ENCODE measurements at regions not wholly inside any gene's neighbourhood (a gene's known extent, or its start where the extent isn't known, plus 50 kb on each side); places are given as distances from the start of the nearest gene placed in this dataset.
A peak's percentile ranks its signal among the peaks of the same experiment; 100 is the strongest.

- DNase-seq: no peak
These were observed 101.8 kb downstream of the SAMD9 start for GRCh38 chr7:93015779-93016481.

DNA sequence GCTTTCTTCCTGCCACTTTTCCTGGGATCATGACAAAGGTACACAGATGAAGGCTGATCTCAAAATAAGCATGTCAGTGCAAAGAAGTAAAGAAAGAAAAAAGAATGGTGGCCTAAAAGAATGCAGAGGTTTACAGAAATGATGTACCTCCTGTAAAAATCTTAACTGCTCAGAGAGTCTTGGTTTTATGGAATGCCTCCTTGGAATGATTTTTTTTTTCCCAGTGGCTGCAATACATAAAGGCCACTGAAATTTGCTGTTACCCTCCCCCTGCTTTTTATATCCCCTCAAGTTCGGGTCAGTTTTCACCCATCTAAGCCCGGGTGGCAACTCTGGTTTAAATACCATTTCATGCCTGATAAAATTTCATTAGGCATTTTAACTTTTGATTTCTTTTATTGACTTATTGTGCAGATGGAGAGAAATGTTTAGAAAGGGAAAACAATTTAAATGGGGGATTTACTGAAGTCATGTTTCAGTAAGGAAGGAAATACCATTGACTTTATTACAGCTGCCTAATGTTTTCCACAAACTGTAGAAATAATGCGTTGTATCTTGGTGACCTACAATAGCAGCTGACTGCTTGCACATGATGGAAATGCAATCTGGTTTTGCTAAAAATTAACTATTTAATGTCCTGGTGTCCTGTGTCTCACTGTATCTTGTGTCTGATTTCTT, 102.5 kb downstream of the SAMD9 start:
- no peak for DNase-seq

- no peak for DNase-seq
These were observed 103.4 kb downstream of the SAMD9 start for GRCh38 chr7:93014410-93014809.

DNA sequence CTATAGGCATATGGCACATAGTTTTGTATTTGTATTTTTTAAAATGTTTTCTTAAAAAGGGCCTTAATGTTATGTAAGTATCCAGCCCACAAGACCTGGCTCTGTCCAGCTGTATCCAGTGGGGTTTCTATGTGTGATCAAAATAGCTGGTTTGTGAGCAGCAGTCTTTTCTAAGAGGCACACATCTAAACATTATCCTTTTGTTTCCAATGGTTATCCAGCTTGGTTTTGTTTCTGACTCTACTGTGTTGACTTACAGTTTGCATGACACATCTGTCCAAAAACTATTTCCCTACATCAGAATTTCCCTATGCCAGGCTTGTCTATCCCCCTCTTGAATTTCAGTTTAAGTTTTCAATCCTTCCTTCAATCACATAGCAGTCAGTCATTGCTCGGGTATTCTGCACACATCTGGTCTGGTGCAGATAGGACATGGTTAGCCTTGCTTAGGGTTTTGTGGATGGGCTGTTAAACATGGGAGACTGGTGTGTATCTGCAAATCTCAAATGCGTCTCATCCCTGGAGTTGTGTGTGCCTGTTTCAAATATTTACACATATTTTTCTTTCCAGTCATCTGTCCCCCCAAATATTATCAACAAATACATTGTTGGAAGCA, 104.2 kb downstream of the SAMD9 start:
- DNase-seq: no peak

- no peak for DNase-seq
These were observed 106.2 kb downstream of the SAMD9 start for GRCh38 chr7:93011351-93012294.

DNA sequence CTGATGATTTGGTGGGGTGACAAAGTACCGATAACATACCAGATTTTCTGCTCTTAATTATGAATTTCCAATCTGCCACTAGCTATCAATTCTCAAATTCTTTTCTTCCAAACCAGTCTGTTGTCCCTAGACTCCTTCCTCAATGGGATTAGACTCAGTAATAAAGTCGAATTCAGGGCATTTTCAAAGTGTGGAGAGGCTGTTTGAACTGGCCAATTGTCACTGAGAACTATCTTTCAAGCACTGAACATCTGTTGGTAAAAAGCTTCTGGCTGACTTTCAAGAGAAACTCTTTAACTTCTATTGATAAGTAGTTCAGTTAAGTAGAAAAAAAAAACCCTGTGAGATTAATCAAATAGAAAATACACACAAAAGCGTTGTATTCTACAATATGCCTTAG, 108.9 kb downstream of the SAMD9 start:
- DNase-seq: no peak

GRCh38 chr7:93006480-93007095, 111.2 kb downstream of the SAMD9 start:
- DNase-seq: no peak

GRCh38 chr7:93004906-93005305, 112.9 kb downstream of the SAMD9 start:
- DNase-seq: no peak

- no peak for DNase-seq
These were observed 120.1 kb downstream of the SAMD9 start for GRCh38 chr7:92997719-92998118.

DNA sequence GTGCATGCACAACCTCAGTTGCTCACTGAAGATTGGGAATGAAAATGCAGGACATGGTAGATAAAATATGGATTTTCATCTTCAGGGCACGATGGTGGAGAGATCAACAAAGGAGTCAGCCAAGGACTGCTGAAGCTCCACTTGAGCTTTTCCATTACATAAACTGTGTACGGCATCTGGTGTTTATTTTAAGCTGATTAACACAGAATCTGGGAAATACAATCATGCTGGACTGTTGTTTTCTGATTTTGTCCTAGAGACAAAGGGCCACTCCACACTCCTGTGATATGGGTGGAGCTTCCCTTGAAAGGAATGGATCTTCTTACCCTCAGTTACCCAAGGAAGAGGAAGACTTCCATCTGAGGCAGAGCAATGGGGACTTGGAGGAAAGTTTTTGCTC, 120.6 kb downstream of the SAMD9 start:
- DNase-seq: no peak

- no peak for DNase-seq
These were observed 122.9 kb downstream of the SAMD9 start for GRCh38 chr7:92994901-92995300.

DNA sequence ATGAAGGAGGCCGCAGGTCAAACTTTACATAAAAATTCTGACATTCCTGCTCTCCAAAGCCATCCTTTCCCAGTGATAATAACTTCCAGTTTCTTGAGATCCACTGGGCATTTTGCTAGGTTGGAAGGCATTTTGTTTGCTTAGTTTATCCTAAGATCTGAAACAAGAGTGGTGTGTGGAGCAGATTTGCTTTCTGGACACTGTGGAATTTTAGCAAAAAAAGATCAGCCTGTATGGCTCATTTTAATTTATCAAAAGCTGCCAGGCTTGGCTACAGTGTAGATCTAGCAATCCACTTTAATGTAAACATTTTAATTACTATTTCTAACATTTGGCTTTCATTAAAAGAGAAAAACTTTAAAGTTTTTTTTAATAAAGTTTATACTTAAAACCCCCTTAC, 124.8 kb downstream of the SAMD9 start:
- DNase-seq: no peak

DNA sequence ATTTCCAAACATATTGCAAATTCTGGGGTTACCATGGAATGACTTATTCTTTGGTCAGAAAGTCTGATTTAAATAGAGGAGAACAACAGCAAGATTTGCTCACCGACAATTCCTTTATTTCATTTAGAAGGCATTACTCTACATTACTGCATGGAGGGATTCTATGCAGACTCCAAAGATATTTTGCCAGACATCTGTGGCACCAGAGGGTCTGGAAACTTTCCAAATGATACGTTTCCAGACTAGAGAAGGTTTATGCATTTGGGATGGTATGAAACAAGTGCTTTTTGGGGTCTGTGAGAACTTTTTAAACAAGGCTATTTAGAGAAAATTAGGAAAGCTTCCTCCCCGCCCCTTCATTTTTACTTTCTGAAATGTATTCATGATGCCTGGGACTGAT, 125.3 kb downstream of the SAMD9 start:
- DNase-seq: no peak

GRCh38 chr7:92991190-92991589, 126.6 kb downstream of the SAMD9 start:
- DNase-seq: no peak

DNA sequence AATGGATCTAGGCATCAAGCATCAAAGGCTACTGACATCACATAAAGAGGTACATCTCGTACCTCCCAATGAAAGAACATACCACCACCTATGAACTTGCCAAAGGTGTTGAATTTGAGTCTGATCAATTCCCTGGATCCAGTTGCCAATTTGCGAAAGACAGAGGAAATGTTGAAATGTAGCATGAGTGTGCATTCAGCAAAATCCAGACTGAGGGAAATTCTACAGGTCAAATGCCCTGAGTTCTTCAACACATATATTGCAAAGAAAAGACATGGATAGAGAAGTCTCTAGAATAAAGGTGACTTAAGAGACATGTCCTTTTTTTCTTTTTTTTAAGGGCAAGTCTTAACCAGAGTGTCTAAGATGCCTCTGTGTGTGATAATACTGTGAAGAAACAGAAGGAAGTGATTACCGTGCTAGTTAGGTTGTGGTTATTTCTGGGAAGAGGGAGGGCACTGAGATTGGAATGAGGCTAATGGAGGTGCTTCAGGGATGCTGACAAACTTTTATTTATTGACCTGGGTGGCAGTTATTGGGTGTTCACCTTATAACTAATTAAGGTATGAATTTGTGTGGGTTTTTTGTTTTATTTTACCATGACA, 128.7 kb downstream of the SAMD9 start:
- no peak for DNase-seq

DNA sequence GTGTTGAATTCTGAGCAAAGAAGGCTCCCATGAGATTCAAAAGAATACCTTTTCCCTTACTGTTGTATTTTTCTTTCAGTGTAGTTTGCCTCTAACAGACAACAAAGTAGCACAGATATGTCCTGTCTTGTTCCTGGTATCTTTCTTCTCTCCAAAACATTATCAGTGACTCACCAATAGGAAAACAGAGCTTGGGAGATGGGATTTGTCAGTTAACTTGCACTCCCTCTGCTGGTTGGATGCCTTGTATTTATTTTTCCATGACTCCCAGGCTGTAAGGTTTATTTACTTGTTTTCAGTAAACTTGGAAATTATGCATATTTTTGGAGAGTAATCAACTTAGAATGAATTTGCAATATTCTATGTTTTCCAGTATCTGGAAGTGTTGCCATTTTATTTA, 129.7 kb downstream of the SAMD9 start:
- peak in 1 of 58 donors; percentile 0 for DNase-seq

GRCh38 chr7:92987538-92987937, 130.2 kb downstream of the SAMD9 start:
- no peak for DNase-seq

DNA sequence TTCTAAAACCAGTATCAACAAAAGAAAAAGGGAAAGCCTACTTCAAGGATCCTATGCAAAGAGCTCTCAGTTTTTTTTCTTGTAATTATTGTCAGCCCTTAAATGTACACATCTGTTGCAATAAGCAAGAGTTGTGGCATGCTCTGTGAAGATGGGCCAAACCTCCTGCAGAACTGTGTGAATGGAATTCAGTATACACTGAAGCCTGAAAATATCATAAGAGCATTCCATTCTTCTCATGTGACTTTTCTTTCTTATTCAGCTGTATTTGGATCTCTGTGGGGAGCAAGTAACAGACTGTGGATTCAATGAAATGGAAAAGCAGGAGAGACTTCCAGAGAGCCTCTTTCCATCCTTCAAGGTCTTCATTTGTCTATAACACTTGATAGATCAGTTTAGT, 130.7 kb downstream of the SAMD9 start:
- no peak for DNase-seq

GRCh38 chr7:92982928-92983327, 134.9 kb downstream of the SAMD9 start:
- DNase-seq: no peak

DNA sequence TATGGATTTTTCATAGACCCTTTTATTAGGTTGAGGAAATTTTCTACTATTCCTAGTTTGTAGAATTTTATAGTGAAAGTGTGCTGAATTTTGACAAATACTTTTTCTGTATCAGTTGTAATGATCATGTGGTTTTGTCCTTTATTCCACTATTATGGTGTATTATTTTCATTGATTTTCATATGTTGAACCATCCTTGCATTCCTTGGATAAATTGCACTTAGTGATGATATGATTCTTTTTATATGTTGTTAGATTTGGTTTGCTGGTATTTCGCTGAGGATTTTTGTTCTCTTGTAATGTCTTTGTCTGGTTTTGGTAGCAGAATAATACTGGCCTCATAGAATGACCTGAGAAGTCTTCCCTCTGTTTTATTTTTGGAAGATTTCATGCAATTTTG, 140.6 kb upstream of the CDK6 start:
- no peak for DNase-seq

GRCh38 chr7:92973974-92974373, 137.6 kb upstream of the CDK6 start:
- DNase-seq: no peak
